ENCODE measurements at regions not wholly inside any gene's neighbourhood (a gene's known extent, or its start where the extent isn't known, plus 50 kb on each side); places are given as distances from the start of the nearest gene placed in this dataset.
A peak's percentile ranks its signal among the peaks of the same experiment; 100 is the strongest.

GRCh38 chr2:48912110-48912509, 156.6 kb upstream of the LHCGR start:
- ChIA-PET CTCF (no interaction called here), POLR2A (no interaction called here)
- Histone ChIP-seq H3K4me1 (ENCODE audit: control insufficient read depth, insufficient read depth, low read length) (no peaks in the 10 kb centered on the region), H3K36me3 (ENCODE audit: control insufficient read depth, insufficient read depth, low read length) (no peaks in the 10 kb centered on the region), H3K27ac (ENCODE audit: low read length) (no peak overlapping the region), H3K4me3 (ENCODE audit: low read depth in 2 of 2, low read length in 2 of 2) (no peak overlapping the region), H3K9me3 (ENCODE audit: control insufficient read depth, insufficient read depth, low read depth, low read length) (no peaks in the 10 kb centered on the region), H3K27me3 (ENCODE audit: control insufficient read depth, insufficient read depth, low read length) (no peaks in the 10 kb centered on the region)
- in situ Hi-C loops (cut with HindIII; ENCODE audit: low pct_unique_long_range_greater_than_20kb, low sequenced_read_pairs) (no loop called here), intact Hi-C loops (cut with micrococcal nuclease; ENCODE audit: unreplicated experiment) (no loop called here)
- BruUV-seq (replicated peaks), result no TSS peak
- DNase-seq (ENCODE audit: low read depth, low spot score), result no peak
- ATAC-seq, result no peak
- TF ChIP-seq CTCF (IDR thresholded peaks at IDR 0.05) (peak; percentile 16; the same call in 1 of the 2 replicates), REST (IDR thresholded peaks at IDR 0.05; ENCODE audit: insufficient read depth in 1 of 2, low read depth in 2 of 2, low read length in 1 of 2) (no peak)

GRCh38 chr2:48910961-48911360, 155.4 kb upstream of the LHCGR start:
- in situ Hi-C loops (cut with HindIII; ENCODE audit: low pct_unique_long_range_greater_than_20kb, low sequenced_read_pairs), result no loop called here

GRCh38 chr2:48906633-48907032, 151.1 kb upstream of the LHCGR start:
- CTCF ChIA-PET, result no interaction called here
- Histone ChIP-seq H3K27ac (ENCODE audit: low read length) (no peak overlapping the region), H3K36me3 (ENCODE audit: control insufficient read depth, insufficient read depth, low read length) (no peaks in the 10 kb centered on the region), H3K9me3 (ENCODE audit: control insufficient read depth, insufficient read depth, low read depth, low read length) (no peaks in the 10 kb centered on the region), H3K27me3 (ENCODE audit: control insufficient read depth, insufficient read depth, low read length) (no peaks in the 10 kb centered on the region), H3K4me3 (ENCODE audit: low read depth in 2 of 2, low read length in 2 of 2) (no peak overlapping the region), H3K4me1 (ENCODE audit: control insufficient read depth, insufficient read depth, low read length) (no peaks in the 10 kb centered on the region)
- intact Hi-C loops (cut with micrococcal nuclease; ENCODE audit: unreplicated experiment), result no loop called here
- TF ChIP-seq REST (IDR thresholded peaks at IDR 0.05; ENCODE audit: insufficient read depth in 1 of 2, low read depth in 2 of 2, low read length in 1 of 2), result no peak
- no peak for TF ChIP-seq SIN3A (IDR thresholded peaks at IDR 0.05; ENCODE audit: borderline replicate concordance, insufficient read depth, low read depth, low read length)
- no peak for TF ChIP-seq TCF7L2 (IDR thresholded peaks at IDR 0.05; ENCODE audit: low read depth, low read length)
- no peak for TF ChIP-seq POLR2AphosphoS5 (IDR thresholded peaks at IDR 0.05; ENCODE audit: low read depth, low read length)
- no peak for TF ChIP-seq CTCF (IDR thresholded peaks at IDR 0.05)
- DNase-seq (ENCODE audit: low read depth, low spot score), result no peak
- BruUV-seq (replicated peaks), result no TSS peak
- no peak for ATAC-seq
- in situ Hi-C loops (cut with HindIII; ENCODE audit: low pct_unique_long_range_greater_than_20kb, low sequenced_read_pairs), result no loop called here
- POLR2A ChIA-PET, result no interaction called here

More at GRCh38 chr2:48910961-48911360, 155.4 kb upstream of the LHCGR start:
- DNase-seq (ENCODE audit: low read depth, low spot score) (no peak), ATAC-seq (no peak)
- TF ChIP-seq POLR2AphosphoS5 (IDR thresholded peaks at IDR 0.05; ENCODE audit: low read depth, low read length) (no peak), TCF7L2 (IDR thresholded peaks at IDR 0.05; ENCODE audit: low read depth, low read length) (no peak)
- H3K27me3 ChIP-seq (ENCODE audit: control insufficient read depth, insufficient read depth, low read length), result no peaks in the 10 kb centered on the region
- no peak overlapping the region for H3K27ac ChIP-seq (ENCODE audit: low read length)
- H3K9me3 ChIP-seq (ENCODE audit: control insufficient read depth, insufficient read depth, low read depth, low read length), result no peaks in the 10 kb centered on the region
- H3K36me3 ChIP-seq (ENCODE audit: control insufficient read depth, insufficient read depth, low read length), result no peaks in the 10 kb centered on the region
- intact Hi-C loops (cut with micrococcal nuclease; ENCODE audit: unreplicated experiment), result no loop called here
- no TSS peak for BruUV-seq (replicated peaks)
- ChIA-PET CTCF (no interaction called here), POLR2A (no interaction called here)
- H3K4me1 ChIP-seq (ENCODE audit: control insufficient read depth, insufficient read depth, low read length), result no peaks in the 10 kb centered on the region
- no peak overlapping the region for H3K4me3 ChIP-seq (ENCODE audit: low read depth in 2 of 2, low read length in 2 of 2)
